Lung (tissue), 11 donors: ENCODE measurements at regions not wholly inside any gene's neighbourhood (a gene's known extent, or its start where the extent isn't known, plus 50 kb on each side); places are given as distances from the start of the nearest gene placed in this dataset.

Source experiments
- ATAC-seq: fragments of 200-7000 bp; cut with Tn5 transposase; one replicate; pipeline ENCODE4 v1.9.1; 2020; ENCODE audit warnings: moderate number of reproducible peaks; ENCODE audit not compliant: insufficient read depth, low FRiP score
- DNase-seq, 3 donors: peaks; one replicate each; pipeline ENCODE4 v3.0.0-alpha.2; 2013 to 2017
- H3K27ac ChIP-seq, 2 donors: one replicate each; pipeline ENCODE4 v1.5.1; 2013; ENCODE audit warnings: mild to moderate bottlenecking in 2 of 2, moderate library complexity in 2 of 2, control low read depth in 1 of 2, inconsistent platforms in 1 of 2, low read depth in 1 of 2, low read length in 1 of 2
- H3K27me3 ChIP-seq, 3 donors: one replicate each; pipeline ENCODE4 v1.5.1; 2013; ENCODE audit warnings: low read length in 2 of 3; ENCODE audit not compliant: control insufficient read depth in 3 of 3, insufficient read depth in 3 of 3
- H3K36me3 ChIP-seq, 4 donors: one replicate each; pipeline ENCODE4 v1.5.1; 2013; ENCODE audit warnings: low read length in 4 of 4, mild to moderate bottlenecking in 1 of 4, moderate library complexity in 1 of 4; ENCODE audit not compliant: control insufficient read depth in 4 of 4, insufficient read depth in 4 of 4
- H3K4me1 ChIP-seq, 5 donors: one replicate each; pipeline ENCODE4 v1.5.1; 2013; ENCODE audit warnings: low read length in 5 of 5, mild to moderate bottlenecking in 2 of 5, moderate library complexity in 1 of 5; ENCODE audit not compliant: control insufficient read depth in 5 of 5, insufficient read depth in 5 of 5
- H3K4me3 ChIP-seq: one replicate; pipeline ENCODE4 v1.5.1; 2013; ENCODE audit warnings: mild to moderate bottlenecking, control low read depth, moderate library complexity
- H3K9ac ChIP-seq, 2 donors: one replicate each; pipeline ENCODE4 v1.5.1; 2013; ENCODE audit warnings: low read length in 2 of 2, control low read depth in 1 of 2; ENCODE audit not compliant: insufficient read depth in 1 of 2
- H3K9me3 ChIP-seq, 4 donors: one replicate each; pipeline ENCODE4 v1.5.1; 2013; ENCODE audit warnings: low read length in 3 of 4, mild to moderate bottlenecking in 1 of 4, moderate library complexity in 1 of 4; ENCODE audit not compliant: control insufficient read depth in 4 of 4, insufficient read depth in 3 of 4
- CTCF ChIP-seq: IDR thresholded peaks from 2 replicates; pipeline ENCODE4 v1.5.1; 2012; ENCODE audit warnings: mild to moderate bottlenecking; ENCODE audit errors: control extremely low read depth, extremely low read depth
- WGBS, 2 donors: extraction: QIAGEN DNeasy Blood & Tissue Kit; methylation state at CpG; one replicate each; pipeline ENCODE4 v1.1.7; 2013; 5-methylcytosine and 5-hydroxymethylcytosine counted together
- donor health status: control.
- donor health status: control.
- donor health status: Bipolar disorder and iron deficiency.
- donor health status: healthy.
- donor health status: DM: yes; HTN: yes; CAD: no.

- TF ChIP-seq CTCF: no peak
- Histone ChIP-seq H3K27me3 (no peaks in the 10 kb centered on the region), H3K4me1 (no peaks in the 10 kb centered on the region), H3K36me3 (no peaks in the 10 kb centered on the region), H3K9me3 (no peaks in the 10 kb centered on the region), H3K9ac (no peak overlapping the region), H3K4me3 (no peak overlapping the region), H3K27ac (peak overlapping the region in 1 of 2 donors; percentile 16)
- WGBS, 2 donors: 95 to 97% methylated on average over 1 of the region's 1 CpG
- no peak for DNase-seq
- ATAC-seq: no peak
Observed at GRCh38 chr5:87136733-87137132, 130.9 kb upstream of the RASA1 start.

- Histone ChIP-seq H3K36me3 (no peaks in the 10 kb centered on the region), H3K9me3 (no peaks in the 10 kb centered on the region), H3K4me3 (no peak overlapping the region), H3K27me3 (no peaks in the 10 kb centered on the region), H3K27ac (no peak overlapping the region), H3K4me1 (no peaks in the 10 kb centered on the region), H3K9ac (no peak overlapping the region)
- TF ChIP-seq CTCF: no peak
- ATAC-seq: no peak
- WGBS, 2 donors: 68 to 90% methylated on average over 3 of the region's 3 CpGs
- DNase-seq: no peak
Observed at GRCh38 chr5:87137283-87137682, 130.4 kb upstream of the RASA1 start.

- ATAC-seq: no peak
- WGBS, 2 donors: 64 to 65% methylated on average over 2 of the region's 2 CpGs
Observed at GRCh38 chr5:87138091-87138805, 129.4 kb upstream of the RASA1 start.

More at GRCh38 chr5:87138091-87138805, 129.4 kb upstream of the RASA1 start:
- TF ChIP-seq CTCF: no peak
- Histone ChIP-seq H3K4me1 (no peaks in the 10 kb centered on the region), H3K27ac (no peak overlapping the region), H3K36me3 (no peaks in the 10 kb centered on the region), H3K4me3 (no peak overlapping the region), H3K27me3 (no peaks in the 10 kb centered on the region), H3K9ac (no peak overlapping the region), H3K9me3 (no peaks in the 10 kb centered on the region)
- no peak for DNase-seq
